ENCODE measurements at regions not wholly inside any gene's neighbourhood (a gene's known extent, or its start where the extent isn't known, plus 50 kb on each side); places are given as distances from the start of the nearest gene placed in this dataset.
"Not testable (repeated sequence)": the region's sequence is repeated elsewhere in the genome, so short reads cannot be mapped to it uniquely, and the experiment has no call there.

DNA sequence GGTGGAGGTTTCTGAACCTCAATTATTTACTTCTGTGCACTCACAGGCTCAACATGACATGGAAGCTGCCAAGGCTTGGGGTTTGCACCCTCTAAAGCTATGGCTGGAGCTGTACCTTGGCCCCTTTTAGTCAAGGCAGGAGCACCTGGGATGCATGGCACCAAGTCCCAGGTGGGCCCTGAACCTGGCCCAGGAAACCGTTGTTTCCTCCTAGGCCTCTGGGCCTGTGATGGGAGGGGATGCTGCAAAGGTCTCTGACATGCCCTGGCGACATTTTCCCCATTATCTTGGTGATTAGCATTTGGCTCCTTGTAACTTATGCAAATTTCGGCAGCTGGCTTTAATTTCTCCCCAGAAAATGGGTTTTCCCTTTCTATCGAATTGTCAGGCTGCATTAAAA lies 726.1 kb upstream of the POU3F4 start:
- in situ Hi-C loops (cut with HindIII; ENCODE audit: low sequenced_read_pairs): no loop called here
- no peak for DNase-seq (ENCODE audit: low read depth)
- H3K4me3 ChIP-seq (ENCODE audit: low read depth, low read length): no peak overlapping the region
- TF ChIP-seq, protein P1, sequence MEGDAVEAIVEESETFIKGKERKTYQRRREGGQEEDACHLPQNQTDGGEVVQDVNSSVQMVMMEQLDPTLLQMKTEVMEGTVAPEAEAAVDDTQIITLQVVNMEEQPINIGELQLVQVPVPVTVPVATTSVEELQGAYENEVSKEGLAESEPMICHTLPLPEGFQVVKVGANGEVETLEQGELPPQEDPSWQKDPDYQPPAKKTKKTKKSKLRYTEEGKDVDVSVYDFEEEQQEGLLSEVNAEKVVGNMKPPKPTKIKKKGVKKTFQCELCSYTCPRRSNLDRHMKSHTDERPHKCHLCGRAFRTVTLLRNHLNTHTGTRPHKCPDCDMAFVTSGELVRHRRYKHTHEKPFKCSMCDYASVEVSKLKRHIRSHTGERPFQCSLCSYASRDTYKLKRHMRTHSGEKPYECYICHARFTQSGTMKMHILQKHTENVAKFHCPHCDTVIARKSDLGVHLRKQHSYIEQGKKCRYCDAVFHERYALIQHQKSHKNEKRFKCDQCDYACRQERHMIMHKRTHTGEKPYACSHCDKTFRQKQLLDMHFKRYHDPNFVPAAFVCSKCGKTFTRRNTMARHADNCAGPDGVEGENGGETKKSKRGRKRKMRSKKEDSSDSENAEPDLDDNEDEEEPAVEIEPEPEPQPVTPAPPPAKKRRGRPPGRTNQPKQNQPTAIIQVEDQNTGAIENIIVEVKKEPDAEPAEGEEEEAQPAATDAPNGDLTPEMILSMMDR (IDR thresholded peaks at IDR 0.05; ENCODE audit: low read depth, low read length, missing control alignments): no peak

DNA sequence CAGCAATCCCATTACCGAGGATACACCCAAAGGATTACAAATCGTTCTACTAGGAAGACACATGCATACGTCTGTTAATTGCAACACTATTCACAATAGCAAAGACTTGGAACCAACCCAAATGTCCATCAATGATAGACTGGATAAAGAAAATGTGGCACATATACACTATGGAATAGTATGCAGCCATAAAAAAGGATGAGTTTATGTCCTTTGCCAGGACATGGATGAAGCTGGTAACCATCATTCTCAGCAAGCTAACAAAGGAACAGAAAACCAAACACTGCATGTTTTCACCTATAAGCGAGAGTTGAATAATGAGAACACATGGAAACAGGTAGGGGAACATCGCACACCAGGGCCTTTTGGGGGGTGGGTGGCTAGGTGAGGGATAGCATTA lies 695.2 kb upstream of the POU3F4 start:
- H3K4me3 ChIP-seq (ENCODE audit: low read depth, low read length); in situ Hi-C loops (cut with HindIII; ENCODE audit: low sequenced_read_pairs); DNase-seq (ENCODE audit: low read depth): not testable (repeated sequence)

DNA sequence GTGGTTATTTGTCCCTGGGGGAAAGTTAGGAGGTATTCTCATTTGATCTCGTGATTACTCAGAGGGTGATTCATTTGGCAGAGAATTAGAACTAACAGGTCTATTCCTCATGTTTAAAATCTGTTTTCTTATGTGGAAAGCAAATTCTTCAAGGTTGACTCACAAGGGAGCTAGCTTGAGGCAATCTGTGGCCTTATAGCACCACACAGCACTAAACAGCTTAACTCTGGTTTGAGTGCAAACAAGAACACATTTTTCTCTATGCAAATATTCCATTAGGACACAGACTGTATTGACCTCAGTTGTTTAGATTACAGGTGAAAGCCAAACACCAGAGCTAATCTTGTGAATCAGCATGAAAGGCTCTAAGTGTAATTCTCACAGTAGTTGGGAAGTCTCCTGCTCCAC lies 694.4 kb upstream of the POU3F4 start:
- H3K4me3 ChIP-seq (ENCODE audit: low read depth, low read length): no peak overlapping the region
- TF ChIP-seq, protein P1 (IDR thresholded peaks at IDR 0.05; ENCODE audit: low read depth, low read length, missing control alignments): no peak
- peak; percentile 87 for DNase-seq (ENCODE audit: low read depth)
- in situ Hi-C loops (cut with HindIII; ENCODE audit: low sequenced_read_pairs): no loop called here

DNA sequence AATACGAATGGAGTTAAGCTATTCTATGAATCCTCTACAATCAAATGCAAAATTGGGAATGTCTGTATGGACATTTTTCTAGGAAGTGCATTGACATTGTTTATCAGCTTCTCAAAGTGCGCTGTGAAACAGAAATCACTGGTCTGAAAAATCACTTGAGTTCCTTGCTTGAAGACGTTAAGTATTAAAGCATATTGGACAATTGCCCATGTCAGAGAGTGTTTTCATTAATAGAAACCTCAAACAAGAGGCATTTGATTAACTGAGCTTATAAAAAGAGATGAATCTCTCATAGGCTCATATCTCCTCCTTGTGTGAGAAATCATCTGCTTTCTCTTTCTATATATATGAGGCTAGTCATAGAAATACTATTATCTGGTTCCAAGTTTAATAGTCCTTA lies 692.1 kb upstream of the POU3F4 start:
- TF ChIP-seq, protein P1 (IDR thresholded peaks at IDR 0.05; ENCODE audit: low read depth, low read length, missing control alignments): no peak
- no peak for DNase-seq (ENCODE audit: low read depth)
- in situ Hi-C loops (cut with HindIII; ENCODE audit: low sequenced_read_pairs): no loop called here
- no peak overlapping the region for H3K4me3 ChIP-seq (ENCODE audit: low read depth, low read length)

DNA sequence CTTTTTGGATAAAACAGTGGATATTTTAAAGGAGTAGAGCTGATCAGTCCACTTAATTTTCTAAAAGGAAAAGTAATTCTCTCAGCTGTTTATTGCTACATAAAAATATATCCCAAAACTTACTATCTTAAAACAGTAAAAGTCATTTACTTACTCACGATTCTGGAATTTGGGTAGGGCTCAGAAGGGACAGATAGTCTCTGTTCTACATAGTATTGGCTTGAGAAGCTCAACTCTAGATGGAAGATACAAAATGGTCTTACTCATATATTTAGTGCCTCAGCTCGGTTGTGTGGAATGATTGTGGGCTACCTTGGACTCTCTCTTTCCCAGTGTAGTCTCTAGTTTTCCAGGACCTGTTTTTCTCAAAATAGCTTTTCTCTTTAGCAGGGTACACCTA lies 691.5 kb upstream of the POU3F4 start:
- in situ Hi-C loops (cut with HindIII; ENCODE audit: low sequenced_read_pairs): no loop called here
- no peak overlapping the region for H3K4me3 ChIP-seq (ENCODE audit: low read depth, low read length)
- no peak for DNase-seq (ENCODE audit: low read depth)
- TF ChIP-seq, protein P1 (IDR thresholded peaks at IDR 0.05; ENCODE audit: low read depth, low read length, missing control alignments): no peak

DNA sequence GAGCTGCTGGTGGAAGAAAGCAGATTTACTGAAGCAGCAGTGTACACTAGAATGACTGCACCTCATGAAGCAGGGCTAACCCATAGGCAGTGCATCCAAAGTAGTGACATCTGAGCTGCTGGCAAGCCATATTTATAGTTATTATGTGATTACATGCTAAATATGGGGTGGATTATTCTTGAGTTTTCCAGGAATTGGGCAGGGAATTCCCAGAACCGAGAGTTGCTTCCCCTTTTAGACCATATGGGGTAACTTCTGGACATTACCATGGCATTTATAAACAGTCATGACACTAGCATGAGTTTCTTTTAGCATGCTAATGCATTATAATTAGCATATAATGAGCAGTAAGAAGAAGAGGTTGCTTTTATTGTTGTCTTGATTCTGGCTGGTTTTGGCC lies 665.8 kb upstream of the POU3F4 start:
- no peak overlapping the region for H3K4me3 ChIP-seq (ENCODE audit: low read depth, low read length)
- no peak for DNase-seq (ENCODE audit: low read depth)
- in situ Hi-C loops (cut with HindIII; ENCODE audit: low sequenced_read_pairs): no loop called here
- TF ChIP-seq, protein P1 (IDR thresholded peaks at IDR 0.05; ENCODE audit: low read depth, low read length, missing control alignments): no peak

DNA sequence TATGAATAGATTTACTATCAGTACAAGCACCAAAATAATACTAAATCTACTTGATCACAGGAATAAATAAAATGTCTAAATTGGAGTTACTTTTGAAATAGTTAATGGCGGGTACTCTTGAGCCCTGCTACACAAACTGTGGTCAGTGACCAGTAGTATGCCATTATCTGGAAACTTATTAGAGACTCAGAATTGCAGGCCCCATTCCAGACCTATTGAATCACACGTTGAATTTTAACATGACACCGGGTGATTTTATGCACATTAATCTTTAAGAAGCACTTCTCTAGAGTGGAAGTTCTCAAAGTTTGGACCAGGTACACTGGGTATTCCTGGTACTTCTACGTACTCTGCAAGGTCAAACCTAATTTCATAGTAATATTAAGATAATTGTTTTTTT lies 660.0 kb upstream of the POU3F4 start:
- no peak overlapping the region for H3K4me3 ChIP-seq (ENCODE audit: low read depth, low read length)
- in situ Hi-C loops (cut with HindIII; ENCODE audit: low sequenced_read_pairs): no loop called here
- DNase-seq (ENCODE audit: low read depth): no peak

More for the DNA sequence above, 660.0 kb upstream of the POU3F4 start:
- TF ChIP-seq, protein P1 (IDR thresholded peaks at IDR 0.05; ENCODE audit: low read depth, low read length, missing control alignments): no peak

Measured in astrocyte of the cerebellum (primary cell).